ENCODE measurements at regions not wholly inside any gene's neighbourhood (a gene's known extent, or its start where the extent isn't known, plus 50 kb on each side); places are given as distances from the start of the nearest gene placed in this dataset.

DNA sequence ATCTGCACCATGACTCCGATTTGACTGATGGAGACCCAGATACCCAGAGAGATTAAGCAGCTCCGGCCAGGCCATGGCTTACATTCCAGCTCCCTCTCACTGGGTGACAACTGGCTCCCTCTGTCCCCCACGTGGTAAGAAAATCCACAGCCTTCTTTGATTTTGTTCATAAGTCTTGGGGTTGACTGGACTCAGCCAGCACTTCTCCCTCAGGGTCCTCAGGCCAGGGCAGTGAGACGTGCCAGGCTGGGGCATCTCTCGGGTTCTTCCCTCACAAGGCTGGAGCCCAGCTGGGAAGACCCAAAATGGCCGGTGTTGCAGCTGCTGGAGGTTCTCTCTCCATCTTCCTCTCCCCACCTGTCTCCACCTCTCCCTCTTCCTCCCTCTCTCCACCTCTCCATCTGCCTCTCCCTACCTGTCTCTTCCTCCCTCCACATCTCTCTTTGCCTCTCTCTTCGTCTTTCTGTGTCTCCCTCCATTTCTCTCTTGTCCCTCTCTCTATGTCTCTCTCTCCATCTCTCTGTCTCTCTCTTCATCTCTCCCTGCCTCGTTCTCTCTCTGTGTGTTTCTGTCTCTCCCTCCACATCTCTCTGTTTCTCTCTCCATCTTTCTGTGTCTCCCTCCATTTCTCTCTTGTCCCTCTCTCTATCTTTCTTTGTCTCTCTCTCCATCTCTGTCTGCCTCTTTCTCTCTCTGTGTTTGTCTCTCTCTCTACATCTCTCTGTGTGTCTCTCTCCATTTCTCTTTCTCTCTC is 105.3 kb downstream of the FOXL1 start:
- DNase-seq = no peak

- no peak for DNase-seq
Measured at GRCh38 chr16:86685076-86685475, 106.7 kb downstream of the FOXL1 start.

DNA sequence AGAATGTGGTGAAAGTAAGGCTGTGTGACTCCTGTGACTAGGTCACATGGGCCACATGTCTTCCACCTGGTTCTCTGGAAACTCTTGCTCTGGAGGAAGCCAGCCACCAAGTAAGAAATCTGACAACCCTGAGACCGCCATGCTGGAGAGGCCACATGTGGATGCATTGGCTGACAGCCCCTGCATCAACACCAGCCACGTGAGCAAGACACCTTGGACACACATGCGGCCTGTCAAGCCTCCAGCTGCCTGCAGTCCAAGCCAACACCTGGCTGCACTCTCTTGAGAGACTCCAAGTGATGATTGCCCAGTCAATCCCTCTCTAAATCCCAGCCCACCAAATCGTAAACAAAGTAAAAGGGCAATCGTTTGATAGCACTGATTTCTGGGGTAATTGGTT is 112.6 kb downstream of the FOXL1 start:
- no peak for DNase-seq

DNA sequence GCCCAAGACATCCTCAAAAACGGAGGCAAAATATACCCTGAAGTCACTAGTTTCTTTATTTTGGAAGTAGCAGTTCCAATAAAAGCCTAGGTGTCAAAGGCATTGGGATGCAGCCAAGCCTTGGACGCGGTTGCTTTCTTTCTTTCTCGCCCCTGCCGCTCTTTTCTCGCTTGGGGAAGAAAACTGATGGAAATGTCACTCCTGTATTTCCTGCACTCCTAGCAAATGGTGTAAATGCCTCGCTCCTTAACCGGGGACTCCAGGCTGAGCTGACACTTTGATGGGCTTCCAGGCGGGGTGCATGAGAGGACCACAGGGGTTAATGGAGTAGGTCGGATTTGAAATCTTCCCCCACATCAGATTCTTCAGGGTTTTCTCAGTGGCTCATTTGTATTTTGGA is 114.1 kb downstream of the FOXL1 start:
- no peak for DNase-seq

DNA sequence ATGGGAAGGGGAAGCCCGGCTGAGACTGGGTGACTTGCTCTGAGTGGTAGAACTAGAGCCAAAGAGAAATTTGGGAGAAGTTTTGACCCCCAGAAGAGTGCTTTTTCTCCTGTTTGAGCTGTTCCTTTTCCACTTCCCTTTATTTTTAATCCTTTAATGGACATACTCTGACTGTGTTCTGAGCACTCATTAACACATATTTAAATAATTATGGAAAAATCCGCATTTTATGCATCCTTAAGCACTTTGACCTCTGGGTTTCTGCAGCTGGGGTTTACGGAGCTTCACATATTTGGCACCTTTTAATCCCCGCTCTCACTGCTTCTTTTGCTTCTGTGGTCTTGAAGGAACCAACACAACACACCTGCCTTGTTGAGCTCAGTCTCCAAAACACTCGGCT is 114.7 kb downstream of the FOXL1 start:
- no peak for DNase-seq

- DNase-seq = no peak
Measured at GRCh38 chr16:86697715-86698114, 119.4 kb downstream of the FOXL1 start.

DNA sequence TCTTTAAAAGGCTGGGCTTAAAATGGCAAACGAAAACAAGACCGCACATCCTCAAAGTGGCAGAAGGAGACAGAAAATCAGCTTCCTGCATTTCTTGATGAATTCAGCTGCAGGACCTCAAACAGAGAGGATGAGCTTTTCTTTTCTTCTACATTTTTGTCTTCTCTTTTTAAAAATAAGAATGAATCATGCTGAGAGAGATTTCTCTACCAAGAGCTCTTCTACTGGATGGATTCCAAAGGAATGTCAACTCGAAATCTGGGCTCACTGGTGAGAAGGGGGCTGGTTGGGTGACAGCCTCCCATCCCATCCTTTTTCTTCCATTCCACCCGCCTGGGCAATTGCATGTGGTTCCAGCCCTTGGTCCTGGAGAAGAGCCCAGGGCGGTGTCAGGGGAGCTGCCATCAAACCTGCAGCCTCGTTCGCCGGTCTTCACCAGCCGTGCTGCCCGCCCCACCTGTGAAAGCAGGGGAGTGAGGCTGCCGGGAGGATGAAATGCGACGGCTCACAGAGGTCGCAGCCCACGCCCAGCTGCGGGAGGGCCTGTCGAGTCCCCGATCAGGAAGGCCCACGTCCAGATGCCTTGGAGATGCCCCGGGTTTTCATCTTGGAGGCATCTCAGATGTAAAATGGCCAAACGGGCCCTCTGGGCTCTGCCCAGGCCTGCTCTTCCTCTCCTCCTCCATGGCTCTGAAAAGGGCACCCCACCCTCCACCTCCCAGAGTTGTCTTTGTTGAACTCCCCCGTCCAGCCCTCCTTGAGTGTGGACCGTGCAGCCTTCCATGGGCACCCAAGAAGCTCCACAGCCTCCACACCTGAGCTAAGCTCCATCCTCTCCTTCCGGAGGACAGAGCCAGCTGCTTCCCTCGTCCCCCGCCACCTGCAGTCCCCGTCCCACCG is 121.9 kb downstream of the FOXL1 start:
- no peak for DNase-seq

- DNase-seq = no peak
Measured at GRCh38 chr16:86701286-86701975, 123.1 kb downstream of the FOXL1 start.

DNA sequence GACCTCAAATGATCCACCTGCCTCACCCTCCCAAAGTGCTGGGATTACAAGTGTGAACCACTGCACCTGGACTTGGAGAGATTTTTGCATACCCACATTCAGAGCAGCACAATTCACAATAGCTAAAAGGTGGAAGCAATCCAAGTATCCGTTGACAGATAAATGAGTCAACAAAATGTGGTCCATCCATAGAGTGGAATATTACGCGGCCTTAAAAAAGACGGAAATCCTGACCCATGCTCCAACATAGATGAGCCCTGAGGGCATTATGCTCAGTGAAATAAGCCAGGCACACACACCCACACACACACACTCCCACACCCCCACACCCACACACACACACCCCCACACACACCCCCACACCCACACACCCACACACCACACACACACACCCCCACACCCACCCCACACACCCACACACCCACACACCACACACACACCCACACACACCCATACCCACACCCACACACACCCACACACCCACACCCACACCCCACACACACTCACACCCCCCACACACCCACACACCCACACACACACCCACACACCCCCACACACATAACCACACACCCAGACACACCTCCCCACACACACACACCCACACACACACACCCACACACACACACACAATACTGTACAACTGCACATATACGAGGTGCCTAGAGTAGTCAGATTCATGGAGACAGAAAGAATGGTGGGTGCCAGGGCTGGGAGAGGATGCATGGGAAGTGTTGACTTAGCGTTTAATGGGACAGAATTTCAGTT is 124.7 kb downstream of the FOXL1 start:
- no peak for DNase-seq

DNA sequence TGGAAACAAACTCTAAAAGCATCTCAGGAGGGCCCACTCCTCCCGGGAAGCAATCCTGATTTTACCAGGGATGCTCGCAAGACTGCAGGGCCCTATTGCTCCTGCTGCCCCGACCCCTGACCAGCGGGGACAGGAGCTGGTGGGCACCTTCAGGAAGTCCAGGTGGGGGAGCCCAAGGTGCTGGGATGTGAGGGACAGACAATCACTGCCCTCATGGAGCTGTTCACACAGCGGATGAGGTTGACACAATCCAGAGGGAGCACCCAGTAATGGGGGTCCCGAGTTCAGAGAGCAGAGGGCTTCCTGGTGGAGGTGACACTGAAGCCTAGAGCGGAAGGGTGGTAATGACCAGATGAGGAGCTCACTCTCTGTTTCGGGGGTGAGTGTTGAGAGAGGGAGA is 126.2 kb downstream of the FOXL1 start:
- no peak for DNase-seq

- no peak for DNase-seq
Measured at GRCh38 chr16:86706726-86707125, 128.4 kb downstream of the FOXL1 start.

DNA sequence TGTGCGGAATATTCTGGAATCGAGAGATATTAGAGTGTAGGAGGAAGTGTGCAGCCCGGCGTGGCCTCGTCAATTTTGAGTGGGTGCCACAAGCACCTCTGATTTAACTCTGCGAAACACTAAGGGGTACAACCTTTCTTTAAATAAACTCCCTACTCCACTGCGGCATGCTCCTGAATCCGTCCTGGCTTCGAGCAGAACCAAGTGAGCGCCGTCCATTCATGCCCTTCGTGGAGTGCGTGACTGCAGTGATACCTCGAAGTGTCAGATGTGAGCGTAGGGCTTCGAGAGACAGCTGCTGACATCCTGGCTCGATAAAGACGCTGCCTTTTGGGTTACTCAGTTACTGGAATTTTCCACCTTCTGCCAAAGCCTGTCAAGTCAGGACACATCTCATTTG is 128.8 kb downstream of the FOXL1 start:
- DNase-seq = no peak

DNA sequence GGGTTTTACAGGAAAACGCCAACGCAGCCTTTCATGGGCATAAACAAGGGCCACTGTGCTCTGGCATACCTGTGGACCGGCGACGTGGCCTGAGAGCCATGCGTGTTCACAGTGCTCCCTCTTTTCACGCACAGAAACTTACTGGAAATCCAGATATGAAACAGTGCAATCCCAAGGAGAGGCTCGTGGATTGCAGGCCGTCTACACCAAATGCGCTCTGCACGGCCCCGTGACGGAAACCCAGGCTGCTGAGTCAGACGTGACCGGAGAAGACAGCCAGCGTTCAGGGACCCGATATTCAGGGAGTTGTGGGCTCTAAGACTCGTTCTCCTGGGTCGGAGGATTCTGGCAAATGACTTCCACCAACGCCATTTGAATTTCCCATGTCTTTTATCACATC is 129.2 kb downstream of the FOXL1 start:
- no peak for DNase-seq

- no peak for DNase-seq
Measured at GRCh38 chr16:86708431-86708830, 130.1 kb downstream of the FOXL1 start.

DNA sequence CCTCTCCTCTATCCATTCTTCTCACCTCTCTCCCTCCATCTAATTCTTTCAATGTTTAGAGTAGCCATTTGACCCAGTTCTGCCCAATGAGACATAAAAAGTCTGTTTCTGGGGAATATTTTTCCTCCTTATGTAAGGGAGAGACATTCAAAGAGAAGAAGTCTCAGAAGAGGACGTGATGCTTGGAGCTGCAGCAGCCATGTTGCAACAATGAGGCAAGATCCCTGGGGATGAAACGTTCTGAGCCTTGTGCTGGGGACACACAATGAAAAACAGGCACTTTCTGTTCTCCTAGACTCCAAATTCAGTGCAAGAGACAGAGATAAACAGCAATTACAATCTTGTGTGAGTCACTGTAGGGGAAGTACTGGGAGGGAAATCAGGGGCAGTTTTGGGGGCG is 130.8 kb downstream of the FOXL1 start:
- no peak for DNase-seq

- no peak for DNase-seq
Measured at GRCh38 chr16:86709902-86710601, 131.7 kb downstream of the FOXL1 start.

DNA sequence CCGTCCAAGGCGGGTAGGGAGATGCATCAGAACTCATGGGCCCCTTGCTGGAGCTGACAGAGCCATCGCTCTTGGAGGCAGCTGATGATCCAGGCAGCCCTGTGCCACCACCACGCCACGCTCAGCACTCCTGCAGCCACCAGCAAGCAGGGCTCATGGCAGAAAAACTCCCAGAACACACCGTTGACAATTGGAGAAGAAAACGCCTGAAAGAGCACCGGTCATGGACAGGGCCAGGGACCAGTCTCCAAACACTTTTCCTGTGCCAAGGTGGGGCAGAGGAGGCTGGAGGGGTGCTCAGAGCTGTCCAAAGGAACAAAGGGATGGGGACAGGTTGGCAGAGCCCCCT is 132.2 kb downstream of the FOXL1 start:
- no peak for DNase-seq

- no peak for DNase-seq
Measured at GRCh38 chr16:86712158-86713009, 134.0 kb downstream of the FOXL1 start.

DNA sequence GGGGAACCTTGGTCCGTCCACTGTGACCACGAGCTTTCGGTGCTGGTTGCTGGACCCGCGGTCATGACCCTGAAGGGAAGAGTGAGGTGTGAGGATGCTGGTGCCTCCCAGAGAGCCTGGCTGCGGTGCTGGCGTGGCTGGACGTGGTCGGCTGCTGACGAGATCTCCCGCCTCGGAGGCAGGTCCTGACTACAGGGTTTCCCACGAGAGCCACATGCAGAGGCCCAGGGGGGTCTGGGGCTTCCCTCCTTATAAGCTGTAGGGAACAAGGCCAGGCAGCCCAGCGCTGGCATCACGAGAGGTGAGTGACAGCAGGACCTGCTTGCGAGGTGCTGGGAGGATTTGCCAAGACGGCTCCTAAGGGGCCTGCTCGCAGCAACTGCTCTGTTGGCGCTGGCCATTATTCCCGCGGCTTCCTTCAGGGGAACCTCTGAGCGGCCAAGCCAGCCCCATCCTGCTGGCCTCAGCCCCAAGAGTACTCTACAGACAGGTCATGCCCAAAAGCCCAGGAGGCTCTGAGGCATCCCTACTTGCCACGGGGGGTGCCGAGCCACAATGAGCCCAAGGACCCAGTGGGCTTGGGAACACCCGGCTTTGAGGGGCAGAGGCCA is 134.8 kb downstream of the FOXL1 start:
- no peak for DNase-seq

DNA sequence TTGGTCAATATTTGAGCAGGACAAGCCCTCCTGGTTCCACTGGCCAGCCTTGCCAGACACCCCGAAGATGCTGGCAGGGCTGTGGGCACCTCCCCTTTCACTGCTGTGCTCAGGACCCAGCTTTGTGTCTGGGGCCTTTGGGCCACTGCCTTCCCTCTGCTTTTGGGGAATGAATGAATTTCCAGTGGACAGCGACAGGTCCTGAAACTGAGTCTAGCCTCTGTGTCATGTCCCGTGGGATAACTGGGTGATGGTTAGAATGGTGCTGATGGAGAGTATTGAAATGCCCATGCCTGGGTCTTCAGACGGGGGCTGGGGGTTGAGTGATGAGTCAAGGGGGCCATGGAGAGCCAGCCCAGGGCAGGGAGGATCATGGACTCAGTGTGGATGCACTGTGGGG is 135.8 kb downstream of the FOXL1 start:
- no peak for DNase-seq

DNA sequence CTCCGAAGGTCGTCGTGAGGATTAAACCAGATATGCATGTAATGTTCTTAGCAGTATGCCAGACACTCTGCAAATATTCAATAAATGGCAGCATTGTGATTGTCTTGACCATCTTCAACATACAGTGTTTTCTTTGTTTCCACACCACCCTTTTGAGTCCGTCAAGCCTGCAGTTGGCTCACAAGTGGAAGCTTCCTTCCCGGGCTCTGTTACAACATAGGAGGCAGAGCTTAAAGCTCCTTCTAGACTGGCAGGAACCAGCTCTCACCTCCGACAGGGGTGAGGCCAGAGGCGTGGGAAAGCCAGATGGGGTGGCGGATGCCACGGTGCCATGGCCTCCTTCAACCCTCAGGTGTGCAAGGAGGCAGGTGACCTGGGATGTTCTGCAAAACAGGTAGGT is 138.3 kb downstream of the FOXL1 start:
- no peak for DNase-seq

All from activated T-cell treated with anti-CD3 and anti-CD28 coated beads, Interleukin-2, amount 50 U/mL, for 48 hours (primary cell).